Lower lobe of right lung (tissue), 2 donors: ENCODE measurements at regions not wholly inside any gene's neighbourhood (a gene's known extent, or its start where the extent isn't known, plus 50 kb on each side); places are given as distances from the start of the nearest gene placed in this dataset.

Experiments
- ATAC-seq, 2 donors: fragments of 200-7000 bp; cut with Tn5 transposase; one replicate each; pipeline ENCODE4 v1.9.1; 2020 to 2022; ENCODE audit warnings: mild to moderate bottlenecking in 2 of 2, moderate library complexity in 2 of 2
- DNase-seq: peaks from one replicate; pipeline ENCODE4 v3.0.0-alpha.2; 2020
- H3K27ac ChIP-seq: fragments of 200-600 bp; one replicate; pipeline ENCODE4 v1.8.0; 2022
- H3K27me3 ChIP-seq: fragments of 200-600 bp; one replicate; pipeline ENCODE4 v1.8.0; 2022; ENCODE audit warnings: low read depth
- H3K36me3 ChIP-seq: fragments of 200-600 bp; one replicate; pipeline ENCODE4 v1.8.0; 2022; ENCODE audit warnings: mild to moderate bottlenecking
- H3K4me1 ChIP-seq: fragments of 200-600 bp; one replicate; pipeline ENCODE4 v1.8.0; 2022
- H3K4me3 ChIP-seq: fragments of 200-600 bp; one replicate; pipeline ENCODE4 v1.8.0; 2022; ENCODE audit warnings: mild to moderate bottlenecking
- H3K9me3 ChIP-seq: fragments of 200-600 bp; one replicate; pipeline ENCODE4 v1.8.0; 2022
- intact Hi-C: fragments of 100-400 bp; cut with DNase I; formaldehyde crosslinking; loops from one replicate; pipeline ENCODE4 v1.11.0; 2022
- TF ChIP-seq, protein P1 (sequence below): fragments of 200-600 bp; IDR thresholded peaks from one replicate; pipeline ENCODE4 v1.8.0; 2022; ENCODE audit warnings: antibody characterized with exemption, mild to moderate bottlenecking
- donor health status: DM: no; HTN: yes; CAD: no; lungs with severe emphysema.

- DNase-seq (no peak), ATAC-seq (no peak)
- Histone ChIP-seq H3K27me3 (no peaks in the 10 kb centered on the region), H3K9me3 (no peaks in the 10 kb centered on the region), H3K27ac (no peak overlapping the region), H3K4me1 (no peaks in the 10 kb centered on the region), H3K4me3 (no peak overlapping the region), H3K36me3 (no peaks in the 10 kb centered on the region)
- intact Hi-C loops: no loop called here
- TF ChIP-seq, protein P1, sequence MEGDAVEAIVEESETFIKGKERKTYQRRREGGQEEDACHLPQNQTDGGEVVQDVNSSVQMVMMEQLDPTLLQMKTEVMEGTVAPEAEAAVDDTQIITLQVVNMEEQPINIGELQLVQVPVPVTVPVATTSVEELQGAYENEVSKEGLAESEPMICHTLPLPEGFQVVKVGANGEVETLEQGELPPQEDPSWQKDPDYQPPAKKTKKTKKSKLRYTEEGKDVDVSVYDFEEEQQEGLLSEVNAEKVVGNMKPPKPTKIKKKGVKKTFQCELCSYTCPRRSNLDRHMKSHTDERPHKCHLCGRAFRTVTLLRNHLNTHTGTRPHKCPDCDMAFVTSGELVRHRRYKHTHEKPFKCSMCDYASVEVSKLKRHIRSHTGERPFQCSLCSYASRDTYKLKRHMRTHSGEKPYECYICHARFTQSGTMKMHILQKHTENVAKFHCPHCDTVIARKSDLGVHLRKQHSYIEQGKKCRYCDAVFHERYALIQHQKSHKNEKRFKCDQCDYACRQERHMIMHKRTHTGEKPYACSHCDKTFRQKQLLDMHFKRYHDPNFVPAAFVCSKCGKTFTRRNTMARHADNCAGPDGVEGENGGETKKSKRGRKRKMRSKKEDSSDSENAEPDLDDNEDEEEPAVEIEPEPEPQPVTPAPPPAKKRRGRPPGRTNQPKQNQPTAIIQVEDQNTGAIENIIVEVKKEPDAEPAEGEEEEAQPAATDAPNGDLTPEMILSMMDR: no peak
These were observed 75.0 kb upstream of the SLC1A4 start for GRCh38 chr2:64914247-64914646.

DNA sequence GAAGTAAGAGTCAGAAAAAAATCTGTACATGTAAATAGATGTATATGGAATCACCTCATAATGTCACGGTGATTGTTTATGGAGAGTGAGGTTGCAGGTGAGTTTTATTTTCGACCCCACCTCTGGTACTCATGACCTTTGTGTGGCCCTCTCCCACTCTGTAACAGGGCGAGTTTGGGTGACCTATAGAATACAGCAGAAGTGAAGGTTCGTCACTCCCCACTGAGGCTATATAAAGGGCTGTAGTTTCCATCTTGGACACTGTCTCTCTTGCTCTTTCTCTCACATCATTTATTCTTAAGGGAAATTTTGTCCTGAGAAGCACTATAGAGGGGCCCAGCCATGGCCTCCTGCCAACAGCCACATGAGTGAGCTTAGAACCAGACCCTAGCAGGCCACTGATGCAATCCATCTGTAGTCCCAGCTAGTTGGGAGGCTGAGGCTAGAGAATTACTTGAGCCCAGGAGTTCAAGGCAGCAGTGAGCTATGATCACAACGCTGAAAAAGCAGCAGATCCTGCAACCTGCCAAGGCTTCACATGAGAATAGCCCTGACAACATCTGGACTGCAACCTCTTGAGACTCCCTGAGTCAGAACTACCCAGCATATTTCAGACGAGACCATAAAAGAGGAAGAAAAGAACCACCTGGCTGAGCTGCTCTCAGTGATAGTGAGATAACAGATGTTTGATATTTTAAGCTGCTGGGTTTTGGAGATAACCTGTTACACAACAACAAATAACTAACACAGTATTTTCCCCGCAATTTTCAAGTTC is 74.3 kb upstream of the SLC1A4 start:
- DNase-seq (no peak), ATAC-seq (no peak)
- intact Hi-C loops: loop anchor here (5.0 kb wide), 1 partner anchor 127 kb away; no protein-coding TSS in a partner anchor
- Histone ChIP-seq H3K27me3 (no peaks in the 10 kb centered on the region), H3K4me1 (no peaks in the 10 kb centered on the region), H3K36me3 (no peaks in the 10 kb centered on the region), H3K4me3 (no peak overlapping the region), H3K9me3 (no peaks in the 10 kb centered on the region), H3K27ac (no peak overlapping the region)
- TF ChIP-seq, protein P1: no peak

GRCh38 chr2:64915510-64915900 is 73.7 kb upstream of the SLC1A4 start:
- no peak overlapping the region for H3K4me3 ChIP-seq
- TF ChIP-seq, protein P1: no peak
- H3K27ac ChIP-seq: no peak overlapping the region
- H3K36me3 ChIP-seq: no peaks in the 10 kb centered on the region
- ATAC-seq (no peak), DNase-seq (no peak)
- intact Hi-C loops: loop anchor here (5.0 kb wide), 1 partner anchor 127 kb away; no protein-coding TSS in a partner anchor
- H3K4me1 ChIP-seq: no peaks in the 10 kb centered on the region
- no peaks in the 10 kb centered on the region for H3K9me3 ChIP-seq
- no peaks in the 10 kb centered on the region for H3K27me3 ChIP-seq

- H3K4me1 ChIP-seq: no peaks in the 10 kb centered on the region
- peak overlapping the region; percentile 56 for H3K4me3 ChIP-seq
- no peaks in the 10 kb centered on the region for H3K36me3 ChIP-seq
- intact Hi-C loops: loop anchor here (5.0 kb wide), 1 partner anchor 124 kb away; no protein-coding TSS in a partner anchor
- TF ChIP-seq, protein P1: no peak
- peak overlapping the region; percentile 69 for H3K27ac ChIP-seq
- DNase-seq (no peak), ATAC-seq (no peak)
- no peaks in the 10 kb centered on the region for H3K9me3 ChIP-seq
- H3K27me3 ChIP-seq: no peaks in the 10 kb centered on the region
These were observed 70.8 kb upstream of the SLC1A4 start for GRCh38 chr2:64918220-64918886.

- TF ChIP-seq, protein P1: no peak
- H3K4me3 ChIP-seq: no peak overlapping the region
- H3K27ac ChIP-seq: no peak overlapping the region
- H3K9me3 ChIP-seq: no peaks in the 10 kb centered on the region
- H3K36me3 ChIP-seq: no peaks in the 10 kb centered on the region
- ATAC-seq (no peak), DNase-seq (no peak)
- H3K27me3 ChIP-seq: no peaks in the 10 kb centered on the region
- intact Hi-C loops: loop anchor here (5.0 kb wide), 1 partner anchor 123 kb away; no protein-coding TSS in a partner anchor
- H3K4me1 ChIP-seq: no peaks in the 10 kb centered on the region
These were observed 69.9 kb upstream of the SLC1A4 start for GRCh38 chr2:64919261-64919660.
